Trophoblast cell (in vitro differentiated cells and primary cell): ENCODE measurements at regions not wholly inside any gene's neighbourhood (a gene's known extent, or its start where the extent isn't known, plus 50 kb on each side); places are given as distances from the start of the nearest gene placed in this dataset.
"Not testable (repeated sequence)": the region's sequence is repeated elsewhere in the genome, so short reads cannot be mapped to it uniquely, and the experiment has no call there.

Experiments used
- DNase-seq, 2 donors: peaks; one replicate each; pipeline ENCODE4 v3.0.0-alpha.2; 2016
- H2AFZ ChIP-seq: 2 replicates; pipeline ENCODE4 v1.6.1; 2013; ENCODE audit warnings: low read length, moderate library complexity, mild to moderate bottlenecking; ENCODE audit not compliant: insufficient read depth, poor library complexity
- H2AK5ac ChIP-seq: 2 replicates; pipeline ENCODE4 v1.6.1; 2013; ENCODE audit warnings: mild to moderate bottlenecking, low read length
- H2BK120ac ChIP-seq: 2 replicates; pipeline ENCODE4 v1.6.1; 2013; ENCODE audit warnings: low read length, mild to moderate bottlenecking, moderate library complexity; ENCODE audit not compliant: insufficient read depth, poor library complexity
- H2BK12ac ChIP-seq: 2 replicates; pipeline ENCODE4 v1.6.1; 2013; ENCODE audit warnings: mild to moderate bottlenecking, low read length, moderate library complexity
- H2BK5ac ChIP-seq: 2 replicates; pipeline ENCODE4 v1.6.1; 2013; ENCODE audit warnings: low read length, low read depth, moderate library complexity, mild to moderate bottlenecking; ENCODE audit not compliant: poor library complexity
- H3K14ac ChIP-seq: 2 replicates; pipeline ENCODE4 v1.6.1; 2013; ENCODE audit warnings: mild to moderate bottlenecking, low read length
- H3K18ac ChIP-seq: 2 replicates; pipeline ENCODE4 v1.6.1; 2013; ENCODE audit warnings: mild to moderate bottlenecking, low read length
- H3K23ac ChIP-seq: 2 replicates; pipeline ENCODE4 v1.6.1; 2013; ENCODE audit warnings: low read length
- H3K27ac ChIP-seq: 2 replicates; pipeline ENCODE4 v1.5.1; 2013; ENCODE audit warnings: low read depth, mild to moderate bottlenecking, inconsistent platforms, low read length, moderate library complexity
- H3K27me3 ChIP-seq: 2 replicates; pipeline ENCODE4 v1.6.1; 2013; ENCODE audit warnings: inconsistent platforms, mild to moderate bottlenecking, low read length, moderate library complexity; ENCODE audit not compliant: insufficient read depth
- H3K36me3 ChIP-seq, 2 experiments: 1 replicate in 1 of 2; 2 replicates in 1 of 2; pipeline ENCODE4 v1.6.1; 2013; ENCODE audit warnings: low read length in 2 of 2, mild to moderate bottlenecking in 2 of 2, moderate library complexity in 1 of 2; ENCODE audit not compliant: insufficient read depth in 2 of 2, control insufficient read depth in 1 of 2
- H3K4ac ChIP-seq: 2 replicates; pipeline ENCODE4 v1.6.1; 2013; ENCODE audit warnings: low read depth, mild to moderate bottlenecking, low read length, moderate library complexity
- H3K4me1 ChIP-seq, 2 experiments: 1 replicate in 1 of 2; 2 replicates in 1 of 2; pipeline ENCODE4 v1.6.1; 2013; ENCODE audit warnings: low read length in 2 of 2, mild to moderate bottlenecking in 2 of 2, moderate library complexity in 1 of 2; ENCODE audit not compliant: insufficient read depth in 2 of 2, control insufficient read depth in 1 of 2
- H3K4me2 ChIP-seq: 2 replicates; pipeline ENCODE4 v1.6.1; 2013; ENCODE audit warnings: inconsistent platforms, mild to moderate bottlenecking, low read length, moderate library complexity
- H3K4me3 ChIP-seq: 2 replicates; pipeline ENCODE4 v1.5.1; 2013; ENCODE audit warnings: mild to moderate bottlenecking, low read depth, low read length, inconsistent platforms
- H3K79me1 ChIP-seq: one replicate; pipeline ENCODE4 v1.6.1; 2013; ENCODE audit warnings: low read length
- H3K79me2 ChIP-seq: 2 replicates; pipeline ENCODE4 v1.6.1; 2013; ENCODE audit warnings: low read length, mild to moderate bottlenecking; ENCODE audit not compliant: control insufficient read depth, insufficient read depth, poor library complexity
- H3K9ac ChIP-seq: 2 replicates; pipeline ENCODE4 v1.6.1; 2013; ENCODE audit warnings: mild to moderate bottlenecking, low read length
- H3K9me3 ChIP-seq: 2 replicates; pipeline ENCODE4 v1.6.1; 2013; ENCODE audit warnings: low read depth, mild to moderate bottlenecking, control low read depth, inconsistent platforms, low read length; ENCODE audit not compliant: insufficient read depth
- H4K12ac ChIP-seq: 2 replicates; pipeline ENCODE4 v1.6.1; 2013; ENCODE audit warnings: low read depth, mild to moderate bottlenecking, low read length, moderate library complexity
- H4K8ac ChIP-seq: 2 replicates; pipeline ENCODE4 v1.6.1; 2013; ENCODE audit warnings: low read depth, mild to moderate bottlenecking, low read length, moderate library complexity
- H4K91ac ChIP-seq: one replicate; pipeline ENCODE4 v1.6.1; 2013; ENCODE audit warnings: low read depth, mild to moderate bottlenecking, low read length, moderate library complexity
- WGBS: extraction: QIAGEN DNeasy Blood & Tissue Kit; methylation state at CpG from one replicate; pipeline ENCODE4 v1.1.7; 2013; ENCODE audit warnings: missing lambda C conversion rate; ENCODE audit not compliant: insufficient read length, insufficient coverage; ENCODE audit errors: extremely low coverage; 5-methylcytosine and 5-hydroxymethylcytosine counted together

- Histone ChIP-seq H3K18ac (no peak overlapping the region), H3K79me1 (peaks cover 4% of the 10 kb centered on the region), H4K8ac (no peak overlapping the region), H4K12ac (no peak overlapping the region), H2AFZ (no peak overlapping the region), H2BK12ac (no peak overlapping the region), H3K9me3 (no peaks in the 10 kb centered on the region), H3K14ac (no peak overlapping the region), H3K27ac (no peak overlapping the region), H2AK5ac (no peak overlapping the region), H3K4me2 (no peak overlapping the region), H2BK5ac (no peak overlapping the region), H3K4me1 (peaks cover 4 to 7% of the 10 kb centered on the region in 2 experiments), H4K91ac (no peak overlapping the region), H2BK120ac (no peak overlapping the region), H3K79me2 (no peaks in the 10 kb centered on the region), H3K9ac (no peak overlapping the region), H3K36me3 (no peaks in the 10 kb centered on the region), H3K23ac (no peak overlapping the region), H3K27me3 (no peaks in the 10 kb centered on the region), H3K4ac (no peak overlapping the region), H3K4me3 (no peak overlapping the region)
- DNase-seq = no peak
- WGBS = no CpG with 5 or more reads among the region's 5 CpGs
These were observed 70.0 kb downstream of the KCTD15 start for GRCh38 chr19:33866696-33867095.

DNA sequence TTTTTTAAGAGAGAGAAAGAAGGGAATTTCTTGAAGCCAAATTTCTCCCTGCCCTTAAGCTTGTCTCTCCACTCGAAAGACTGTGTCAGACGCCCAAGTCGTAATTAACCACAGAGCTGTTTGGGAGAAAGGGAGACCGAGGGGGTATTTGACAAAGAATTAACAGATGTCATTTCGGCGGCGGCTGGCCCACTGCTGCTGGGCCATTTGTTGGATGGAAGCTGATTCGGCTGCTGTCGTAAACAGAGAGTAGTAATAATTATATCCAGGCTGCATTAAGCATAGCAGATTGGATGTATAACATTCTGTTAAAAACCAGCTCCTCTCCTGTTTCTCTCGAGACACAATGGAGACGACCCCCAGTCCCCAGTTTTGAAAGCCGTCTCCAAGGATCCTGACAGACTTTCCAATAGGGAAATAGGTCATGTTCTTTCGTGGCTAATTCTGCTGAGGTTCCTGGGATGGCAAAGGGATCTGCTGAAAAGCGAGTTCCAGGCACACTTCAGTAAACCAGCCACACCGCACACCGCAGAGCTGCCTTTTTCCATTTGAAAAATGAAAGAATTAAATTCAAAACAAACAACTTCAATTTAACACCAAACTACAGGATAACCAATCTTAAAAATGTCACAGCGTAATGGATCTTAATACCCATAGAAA lies 71.5 kb downstream of the KCTD15 start:
- Histone ChIP-seq H3K9ac (no peak overlapping the region), H3K27ac (no peak overlapping the region), H4K12ac (no peak overlapping the region), H3K4me3 (no peak overlapping the region), H3K36me3 (no peaks in the 10 kb centered on the region), H2AFZ (no peak overlapping the region), H3K79me1 (peaks cover 4% of the 10 kb centered on the region), H3K18ac (no peak overlapping the region), H4K91ac (no peak overlapping the region), H3K23ac (no peak overlapping the region), H3K9me3 (no peaks in the 10 kb centered on the region), H3K79me2 (no peaks in the 10 kb centered on the region), H4K8ac (no peak overlapping the region), H2AK5ac (no peak overlapping the region), H3K4ac (no peak overlapping the region), H3K27me3 (no peaks in the 10 kb centered on the region), H2BK5ac (no peak overlapping the region), H3K14ac (no peak overlapping the region), H2BK12ac (no peak overlapping the region), H3K4me2 (peak overlapping the region; percentile 3), H2BK120ac (no peak overlapping the region), H3K4me1 (peaks cover 4 to 5% of the 10 kb centered on the region in 2 experiments)
- DNase-seq = no peak
- no CpG with 5 or more reads among the region's 17 CpGs for whole genome bisulfite sequencing

- Histone ChIP-seq H3K36me3 (no peaks in the 10 kb centered on the region), H3K79me2 (no peaks in the 10 kb centered on the region), H4K91ac (peak overlapping the region; percentile 45), H3K79me1 (peaks cover 4% of the 10 kb centered on the region), H3K27me3 (no peaks in the 10 kb centered on the region), H2AFZ (peak overlapping the region; percentile 30), H3K27ac (no peak overlapping the region), H4K12ac (no peak overlapping the region), H3K14ac (peak overlapping the region; percentile 32), H3K23ac (no peak overlapping the region), H2BK5ac (no peak overlapping the region), H3K18ac (peak overlapping the region; percentile 73), H2BK120ac (peak overlapping the region; percentile 68), H3K4me3 (no peak overlapping the region), H2BK12ac (peak overlapping the region; percentile 88), H3K4ac (peak overlapping the region; percentile 15), H4K8ac (peak overlapping the region; percentile 46), H3K4me2 (peak overlapping the region; percentile 3), H3K9ac (no peak overlapping the region), H3K9me3 (no peaks in the 10 kb centered on the region), H3K4me1 (peaks cover 4 to 7% of the 10 kb centered on the region in 2 experiments), H2AK5ac (peak overlapping the region; percentile 77)
- no CpG with 5 or more reads among the region's 21 CpGs for whole genome bisulfite sequencing
- peak in 1 of 2 donors; percentile 2 for DNase-seq
These were observed 72.2 kb downstream of the KCTD15 start for GRCh38 chr19:33868788-33869412.

DNA sequence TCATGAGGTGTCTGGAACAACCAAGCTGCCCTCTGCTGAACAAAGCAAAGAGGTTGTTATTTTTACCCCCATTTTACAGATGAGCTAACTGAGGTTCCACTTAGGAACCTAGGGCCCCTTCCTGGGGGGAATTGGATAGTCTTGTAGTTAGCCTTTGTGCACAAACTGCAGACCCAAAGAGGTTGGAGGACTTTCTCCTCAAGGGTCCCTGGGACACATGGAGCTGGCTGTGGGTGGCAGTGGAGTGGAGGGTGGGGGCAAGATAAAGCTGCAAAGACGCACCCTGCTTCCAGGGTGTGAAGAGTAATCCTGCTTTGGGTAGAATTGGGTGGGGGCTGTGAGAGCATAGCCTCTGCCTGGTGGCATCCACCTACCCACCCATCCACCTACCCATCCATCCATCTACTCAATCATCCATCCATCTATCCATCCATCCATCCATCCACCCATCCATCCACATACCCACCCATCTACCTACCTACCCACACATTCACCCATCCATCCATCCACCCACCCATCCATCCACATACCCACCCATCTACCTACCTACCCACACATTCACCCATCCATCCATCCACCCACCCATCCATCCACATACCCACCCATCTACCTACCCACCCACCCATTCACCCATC lies 73.7 kb downstream of the KCTD15 start:
- not testable (repeated sequence) for DNase-seq, H3K18ac ChIP-seq, H3K79me2 ChIP-seq, H3K36me3 ChIP-seq, H3K79me1 ChIP-seq, H3K4me2 ChIP-seq, H4K8ac ChIP-seq, H3K4me1 ChIP-seq, H3K9ac ChIP-seq, H3K23ac ChIP-seq, H2BK120ac ChIP-seq, H3K4ac ChIP-seq, H4K91ac ChIP-seq, H2BK5ac ChIP-seq, H2BK12ac ChIP-seq, H4K12ac ChIP-seq, H2AK5ac ChIP-seq, H3K27me3 ChIP-seq, H3K9me3 ChIP-seq, H2AFZ ChIP-seq, H3K14ac ChIP-seq, H3K27ac ChIP-seq
- peak overlapping the region; percentile 20 for H3K4me3 ChIP-seq
- no CpG with 5 or more reads among the region's 1 CpG for WGBS
